GM18907 (cell line): ENCODE measurements at regions not wholly inside any gene's neighbourhood (a gene's known extent, or its start where the extent isn't known, plus 50 kb on each side); places are given as distances from the start of the nearest gene placed in this dataset.

Experiments
- ATAC-seq: cut with Tn5 transposase; IDR thresholded peaks from one replicate; pipeline ENCODE4 v1.9.1; 2021; ENCODE audit warnings: mild to moderate bottlenecking, moderate library complexity; ENCODE audit not compliant: unreplicated experiment

- no peak for ATAC-seq
Measured at GRCh38 chr3:31409389-31409788, 123.3 kb upstream of the STT3B start.

- ATAC-seq = no peak
Measured at GRCh38 chr3:31409866-31410265, 122.9 kb upstream of the STT3B start.

- ATAC-seq = no peak
Measured at GRCh38 chr3:31410411-31410810, 122.3 kb upstream of the STT3B start.

- ATAC-seq = no peak
Measured at GRCh38 chr3:31412832-31413231, 119.9 kb upstream of the STT3B start.

GRCh38 chr3:31413515-31413914 lies 119.2 kb upstream of the STT3B start:
- no peak for ATAC-seq

- ATAC-seq = no peak
Measured at GRCh38 chr3:31416980-31417379, 115.7 kb upstream of the STT3B start.

- no peak for ATAC-seq
Measured at GRCh38 chr3:31417486-31417885, 115.2 kb upstream of the STT3B start.

- no peak for ATAC-seq
Measured at GRCh38 chr3:31420311-31420710, 112.4 kb upstream of the STT3B start.

GRCh38 chr3:31421314-31422048 lies 111.2 kb upstream of the STT3B start:
- peak; percentile 70 for ATAC-seq

GRCh38 chr3:31422237-31422636 lies 110.5 kb upstream of the STT3B start:
- ATAC-seq = no peak

- ATAC-seq = no peak
Measured at GRCh38 chr3:31423482-31423881, 109.2 kb upstream of the STT3B start.

GRCh38 chr3:31425401-31425800 lies 107.3 kb upstream of the STT3B start:
- no peak for ATAC-seq

- no peak for ATAC-seq
Measured at GRCh38 chr3:31427623-31428022, 105.1 kb upstream of the STT3B start.

- no peak for ATAC-seq
Measured at GRCh38 chr3:31431321-31431720, 101.4 kb upstream of the STT3B start.

- no peak for ATAC-seq
Measured at GRCh38 chr3:31432897-31433678, 99.6 kb upstream of the STT3B start.

- no peak for ATAC-seq
Measured at GRCh38 chr3:31433679-31433992, 99.1 kb upstream of the STT3B start.

GRCh38 chr3:31434819-31435218 lies 97.9 kb upstream of the STT3B start:
- no peak for ATAC-seq

GRCh38 chr3:31436830-31437229 lies 95.9 kb upstream of the STT3B start:
- ATAC-seq = no peak

- no peak for ATAC-seq
Measured at GRCh38 chr3:31438742-31439141, 94.0 kb upstream of the STT3B start.

GRCh38 chr3:31439890-31440750 lies 92.6 kb upstream of the STT3B start:
- no peak for ATAC-seq

GRCh38 chr3:31440878-31441277 lies 91.8 kb upstream of the STT3B start:
- no peak for ATAC-seq

GRCh38 chr3:31442755-31443154 lies 90.0 kb upstream of the STT3B start:
- no peak for ATAC-seq
